ENCODE measurements at regions not wholly inside any gene's neighbourhood (a gene's known extent, or its start where the extent isn't known, plus 50 kb on each side); places are given as distances from the start of the nearest gene placed in this dataset.

GRCh38 chr2:64867253-64867996 lies 121.8 kb upstream of the SLC1A4 start:
- CTCF ChIA-PET: interaction anchor here (0.8 to 4.4 kb wide), 21 partner anchors 11 to 537 kb away, joined by 3 to 31 read pairs (median 5); partner anchors contain the start of genes AFTPH and SERTAD2
- POLR2A ChIA-PET: interaction anchor here (0.8 kb wide), 1 partner anchor 116 kb away, joined by 6 read pairs; no protein-coding TSS in a partner anchor
- DNase-seq (ENCODE audit: extremely low spot score): no peak
- TF ChIP-seq CTCF (IDR thresholded peaks at IDR 0.05; ENCODE audit: control extremely low read depth, extremely low read depth, low read depth, missing control alignments): no peak

- no peak for DNase-seq (ENCODE audit: extremely low spot score)
- POLR2A ChIA-PET: no interaction called here
- CTCF ChIA-PET: interaction anchor here (0.6 to 4.4 kb wide), 7 partner anchors 18 to 538 kb away, joined by 3 to 31 read pairs (median 9); partner anchors contain the start of gene AFTPH
- no peak for TF ChIP-seq CTCF (IDR thresholded peaks at IDR 0.05; ENCODE audit: control extremely low read depth, extremely low read depth, low read depth, missing control alignments)
Observed at GRCh38 chr2:64869126-64869525, 120.1 kb upstream of the SLC1A4 start.

GRCh38 chr2:64873472-64873924 lies 115.7 kb upstream of the SLC1A4 start:
- ChIA-PET CTCF (interaction anchor here (0.7 to 3.1 kb wide), 29 partner anchors 10 to 767 kb away, joined by 3 to 16 read pairs (median 3); partner anchors contain the start of genes AFTPH and SERTAD2), POLR2A (no interaction called here)
- peak; percentile 83 for DNase-seq (ENCODE audit: extremely low spot score)
- TF ChIP-seq CTCF (IDR thresholded peaks at IDR 0.05; ENCODE audit: control extremely low read depth, extremely low read depth, low read depth, missing control alignments): peak; percentile 98

- TF ChIP-seq CTCF (IDR thresholded peaks at IDR 0.05; ENCODE audit: control extremely low read depth, extremely low read depth, low read depth, missing control alignments): no peak
- DNase-seq (ENCODE audit: extremely low spot score): no peak
- CTCF ChIA-PET: interaction anchor here (0.7 to 3.1 kb wide), 3 partner anchors 277 to 351 kb away, joined by 3 to 16 read pairs (median 10); partner anchors contain the start of gene AFTPH
- POLR2A ChIA-PET: no interaction called here
Observed at GRCh38 chr2:64874593-64874992, 114.6 kb upstream of the SLC1A4 start.

- ChIA-PET CTCF (no interaction called here), POLR2A (no interaction called here)
- TF ChIP-seq CTCF (IDR thresholded peaks at IDR 0.05; ENCODE audit: control extremely low read depth, extremely low read depth, low read depth, missing control alignments): no peak
- DNase-seq (ENCODE audit: extremely low spot score): no peak
Observed at GRCh38 chr2:64875368-64875767, 113.8 kb upstream of the SLC1A4 start.

GRCh38 chr2:64876137-64876647 lies 113.0 kb upstream of the SLC1A4 start:
- TF ChIP-seq CTCF (IDR thresholded peaks at IDR 0.05; ENCODE audit: control extremely low read depth, extremely low read depth, low read depth, missing control alignments): no peak
- POLR2A ChIA-PET: no interaction called here
- CTCF ChIA-PET: interaction anchor here (0.8 to 1.0 kb wide), 2 partner anchors 42 to 257 kb away, joined by 3 read pairs; no protein-coding TSS in a partner anchor
- DNase-seq (ENCODE audit: extremely low spot score): no peak
